SK-N-SH treated with all-trans-retinoic acid at 6 μM for 48 hours (cell line): ENCODE measurements at regions not wholly inside any gene's neighbourhood (a gene's known extent, or its start where the extent isn't known, plus 50 kb on each side); places are given as distances from the start of the nearest gene placed in this dataset.

ENCODE experiments used
- ATAC-seq: fragments of 200-7000 bp; cut with Tn5 transposase; 3 replicates; pipeline ENCODE4 v1.9.1; 2020; ENCODE audit warnings: mild to moderate bottlenecking, moderate library complexity
- ARNTL ChIP-seq: fragments of 450-650 bp; formaldehyde crosslinking; IDR thresholded peaks from 2 replicates; pipeline ENCODE4 v1.5.0; 2020; ENCODE audit warnings: low read depth, mild to moderate bottlenecking, moderate library complexity, borderline replicate concordance
- BACH2 ChIP-seq: fragments of 250-450 bp; sonication (Bioruptor Pico); IDR thresholded peaks from 2 replicates; pipeline ENCODE4 v1.9.0; 2021; ENCODE audit warnings: mild to moderate bottlenecking, borderline replicate concordance
- CSDC2 ChIP-seq: fragments of 250-450 bp; sonication (Bioruptor Pico); IDR thresholded peaks from 2 replicates; pipeline ENCODE4 v1.5.0; 2020; ENCODE audit warnings: mild to moderate bottlenecking, moderate library complexity
- ESRRG ChIP-seq: fragments of 250-450 bp; sonication (Bioruptor Pico); IDR thresholded peaks from 2 replicates; pipeline ENCODE4 v1.6.1; 2021; ENCODE audit warnings: mild to moderate bottlenecking
- GLIS3 ChIP-seq: fragments of 250-450 bp; sonication (Bioruptor Pico); IDR thresholded peaks from 2 replicates; pipeline ENCODE4 v1.5.0; 2020; ENCODE audit warnings: mild to moderate bottlenecking, moderate library complexity
- ISL1 ChIP-seq: fragments of 250-450 bp; sonication (Bioruptor Pico); IDR thresholded peaks from 2 replicates; pipeline ENCODE4 v2.1.2; 2022; ENCODE audit warnings: mild to moderate bottlenecking, moderate library complexity
- RARB ChIP-seq: fragments of 250-450 bp; sonication (Bioruptor Pico); IDR thresholded peaks from 2 replicates; pipeline ENCODE4 v1.8.0; 2021; ENCODE audit warnings: mild to moderate bottlenecking, moderate library complexity
- SNAI2 ChIP-seq: fragments of 250-450 bp; sonication (Bioruptor Pico); IDR thresholded peaks from 2 replicates; pipeline ENCODE4 v1.5.0; 2020; ENCODE audit warnings: mild to moderate bottlenecking, moderate library complexity
- TCF4 ChIP-seq: fragments of 250-450 bp; sonication (Bioruptor Pico); IDR thresholded peaks from 2 replicates; pipeline ENCODE4 v1.8.0; 2021; ENCODE audit warnings: mild to moderate bottlenecking, moderate library complexity, borderline replicate concordance
- ZC3H10 ChIP-seq: fragments of 250-450 bp; sonication (Bioruptor Pico); IDR thresholded peaks from 2 replicates; pipeline ENCODE4 v1.5.1; 2021; ENCODE audit warnings: mild to moderate bottlenecking, moderate library complexity
- ZFP3 ChIP-seq: fragments of 250-450 bp; sonication (Bioruptor Pico); IDR thresholded peaks from 2 replicates; pipeline ENCODE4 v1.5.0; 2020; ENCODE audit warnings: mild to moderate bottlenecking, moderate library complexity
- ZFP30 ChIP-seq: fragments of 450-650 bp; formaldehyde crosslinking; IDR thresholded peaks from 2 replicates; pipeline ENCODE4 v1.5.0; 2022; ENCODE audit warnings: mild to moderate bottlenecking, moderate library complexity
- ZNF565 ChIP-seq: fragments of 450-650 bp; formaldehyde crosslinking; conservative IDR thresholded peaks from 2 replicates; pipeline ENCODE4 v1.5.0; 2020; ENCODE audit warnings: low read depth, mild to moderate bottlenecking, moderate library complexity
- ZNF70 ChIP-seq: fragments of 450-650 bp; formaldehyde crosslinking; IDR thresholded peaks from 2 replicates; pipeline ENCODE4 v1.5.0; 2020; ENCODE audit warnings: mild to moderate bottlenecking, moderate library complexity
- TF ChIP-seq, protein P1 (sequence below): fragments of 250-450 bp; sonication (Bioruptor Pico); IDR thresholded peaks from 2 replicates; pipeline ENCODE4 v1.8.0; 2020; ENCODE audit warnings: mild to moderate bottlenecking, moderate library complexity, borderline replicate concordance
- TF ChIP-seq, protein P2 (sequence below): fragments of 250-450 bp; sonication (Bioruptor Pico); IDR thresholded peaks from 2 replicates; pipeline ENCODE4 v1.5.1; 2021; ENCODE audit warnings: mild to moderate bottlenecking, moderate library complexity
- TF ChIP-seq, protein P3 (sequence below): fragments of 250-450 bp; sonication (Bioruptor Pico); IDR thresholded peaks from 2 replicates; pipeline ENCODE4 v1.8.0; 2021; ENCODE audit warnings: low read depth, mild to moderate bottlenecking, moderate library complexity, borderline replicate concordance
- TF ChIP-seq, protein P4 (sequence below): fragments of 250-450 bp; sonication (Bioruptor Pico); IDR thresholded peaks from 2 replicates; pipeline ENCODE4 v1.5.1; 2020; ENCODE audit warnings: low read depth, mild to moderate bottlenecking, moderate library complexity
- TF ChIP-seq, protein P5 (sequence below): fragments of 250-450 bp; sonication (Bioruptor Pico); IDR thresholded peaks from 2 replicates; pipeline ENCODE4 v1.5.0; 2020; ENCODE audit warnings: mild to moderate bottlenecking, moderate library complexity

DNA sequence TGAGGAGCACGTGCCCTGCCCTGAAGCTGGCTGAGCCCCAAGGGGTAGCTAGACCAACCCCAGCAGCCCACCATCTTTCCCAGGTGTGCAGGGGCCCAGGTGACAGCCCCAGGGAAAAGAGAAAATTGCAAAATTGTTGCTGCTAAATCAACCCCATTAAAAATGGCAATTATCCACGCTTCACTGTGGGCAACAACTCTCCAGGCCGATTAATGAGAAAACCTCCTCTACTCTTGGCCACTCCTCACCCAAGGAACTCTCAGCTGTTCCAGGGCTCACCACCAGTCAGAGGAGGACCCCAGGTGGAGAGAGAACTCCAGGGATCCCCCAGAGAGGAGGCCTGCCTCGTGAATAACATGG lies 516.1 kb upstream of the MGMT start (continued):
- TF ChIP-seq, protein P1, sequence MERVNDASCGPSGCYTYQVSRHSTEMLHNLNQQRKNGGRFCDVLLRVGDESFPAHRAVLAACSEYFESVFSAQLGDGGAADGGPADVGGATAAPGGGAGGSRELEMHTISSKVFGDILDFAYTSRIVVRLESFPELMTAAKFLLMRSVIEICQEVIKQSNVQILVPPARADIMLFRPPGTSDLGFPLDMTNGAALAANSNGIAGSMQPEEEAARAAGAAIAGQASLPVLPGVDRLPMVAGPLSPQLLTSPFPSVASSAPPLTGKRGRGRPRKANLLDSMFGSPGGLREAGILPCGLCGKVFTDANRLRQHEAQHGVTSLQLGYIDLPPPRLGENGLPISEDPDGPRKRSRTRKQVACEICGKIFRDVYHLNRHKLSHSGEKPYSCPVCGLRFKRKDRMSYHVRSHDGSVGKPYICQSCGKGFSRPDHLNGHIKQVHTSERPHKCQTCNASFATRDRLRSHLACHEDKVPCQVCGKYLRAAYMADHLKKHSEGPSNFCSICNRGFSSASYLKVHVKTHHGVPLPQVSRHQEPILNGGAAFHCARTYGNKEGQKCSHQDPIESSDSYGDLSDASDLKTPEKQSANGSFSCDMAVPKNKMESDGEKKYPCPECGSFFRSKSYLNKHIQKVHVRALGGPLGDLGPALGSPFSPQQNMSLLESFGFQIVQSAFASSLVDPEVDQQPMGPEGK (CRISPR knock-in tag): no peak
- TF ChIP-seq, protein P2, sequence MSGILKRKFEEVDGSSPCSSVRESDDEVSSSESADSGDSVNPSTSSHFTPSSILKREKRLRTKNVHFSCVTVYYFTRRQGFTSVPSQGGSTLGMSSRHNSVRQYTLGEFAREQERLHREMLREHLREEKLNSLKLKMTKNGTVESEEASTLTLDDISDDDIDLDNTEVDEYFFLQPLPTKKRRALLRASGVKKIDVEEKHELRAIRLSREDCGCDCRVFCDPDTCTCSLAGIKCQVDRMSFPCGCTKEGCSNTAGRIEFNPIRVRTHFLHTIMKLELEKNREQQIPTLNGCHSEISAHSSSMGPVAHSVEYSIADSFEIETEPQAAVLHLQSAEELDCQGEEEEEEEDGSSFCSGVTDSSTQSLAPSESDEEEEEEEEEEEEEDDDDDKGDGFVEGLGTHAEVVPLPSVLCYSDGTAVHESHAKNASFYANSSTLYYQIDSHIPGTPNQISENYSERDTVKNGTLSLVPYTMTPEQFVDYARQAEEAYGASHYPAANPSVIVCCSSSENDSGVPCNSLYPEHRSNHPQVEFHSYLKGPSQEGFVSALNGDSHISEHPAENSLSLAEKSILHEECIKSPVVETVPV: no peak

DNA sequence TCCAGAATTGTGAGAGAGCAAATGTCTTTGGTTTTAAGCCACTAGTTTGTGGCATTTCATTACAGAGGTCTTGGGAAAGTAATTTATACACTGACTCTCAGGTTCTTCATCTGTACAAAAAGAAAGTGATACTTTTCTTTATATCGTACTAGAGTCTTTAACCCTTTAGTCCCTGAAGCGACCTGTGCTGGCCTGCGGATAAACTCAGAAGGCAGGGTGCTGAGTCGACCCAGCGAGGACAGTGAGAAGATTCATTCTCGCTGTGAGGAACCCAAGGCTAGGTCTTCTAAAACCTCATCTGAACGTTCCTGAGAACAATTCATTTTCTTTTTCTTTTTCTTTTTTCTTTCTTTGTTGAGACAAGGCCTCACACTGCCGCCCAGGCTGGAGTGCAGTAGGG lies 514.2 kb upstream of the MGMT start:
- TF ChIP-seq ESRRG (CRISPR knock-in tag) (no peak), GLIS3 (CRISPR knock-in tag) (no peak), SNAI2 (CRISPR knock-in tag) (no peak), ARNTL (no peak), TCF4 (no peak), ZC3H10 (CRISPR knock-in tag) (no peak), BACH2 (no peak), CSDC2 (CRISPR knock-in tag) (no peak), ZFP30 (CRISPR knock-in tag) (no peak), ZFP3 (CRISPR knock-in tag) (no peak), ZNF70 (no peak), ISL1 (CRISPR knock-in tag) (no peak), ZNF565 (CRISPR knock-in tag) (no peak), RARB (CRISPR knock-in tag) (no peak)
- TF ChIP-seq, protein P1 (CRISPR knock-in tag): no peak
- TF ChIP-seq, protein P3, sequence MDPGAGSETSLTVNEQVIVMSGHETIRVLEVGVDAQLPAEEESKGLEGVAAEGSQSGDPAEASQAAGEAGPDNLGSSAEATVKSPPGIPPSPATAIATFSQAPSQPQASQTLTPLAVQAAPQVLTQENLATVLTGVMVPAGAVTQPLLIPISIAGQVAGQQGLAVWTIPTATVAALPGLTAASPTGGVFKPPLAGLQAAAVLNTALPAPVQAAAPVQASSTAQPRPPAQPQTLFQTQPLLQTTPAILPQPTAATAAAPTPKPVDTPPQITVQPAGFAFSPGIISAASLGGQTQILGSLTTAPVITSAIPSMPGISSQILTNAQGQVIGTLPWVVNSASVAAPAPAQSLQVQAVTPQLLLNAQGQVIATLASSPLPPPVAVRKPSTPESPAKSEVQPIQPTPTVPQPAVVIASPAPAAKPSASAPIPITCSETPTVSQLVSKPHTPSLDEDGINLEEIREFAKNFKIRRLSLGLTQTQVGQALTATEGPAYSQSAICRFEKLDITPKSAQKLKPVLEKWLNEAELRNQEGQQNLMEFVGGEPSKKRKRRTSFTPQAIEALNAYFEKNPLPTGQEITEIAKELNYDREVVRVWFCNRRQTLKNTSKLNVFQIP (CRISPR knock-in tag): no peak
- TF ChIP-seq, protein P4, sequence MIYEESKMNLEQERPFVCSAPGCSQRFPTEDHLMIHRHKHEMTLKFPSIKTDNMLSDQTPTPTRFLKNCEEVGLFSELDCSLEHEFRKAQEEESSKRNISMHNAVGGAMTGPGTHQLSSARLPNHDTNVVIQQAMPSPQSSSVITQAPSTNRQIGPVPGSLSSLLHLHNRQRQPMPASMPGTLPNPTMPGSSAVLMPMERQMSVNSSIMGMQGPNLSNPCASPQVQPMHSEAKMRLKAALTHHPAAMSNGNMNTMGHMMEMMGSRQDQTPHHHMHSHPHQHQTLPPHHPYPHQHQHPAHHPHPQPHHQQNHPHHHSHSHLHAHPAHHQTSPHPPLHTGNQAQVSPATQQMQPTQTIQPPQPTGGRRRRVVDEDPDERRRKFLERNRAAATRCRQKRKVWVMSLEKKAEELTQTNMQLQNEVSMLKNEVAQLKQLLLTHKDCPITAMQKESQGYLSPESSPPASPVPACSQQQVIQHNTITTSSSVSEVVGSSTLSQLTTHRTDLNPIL (CRISPR knock-in tag): no peak
- TF ChIP-seq, protein P2: no peak
- TF ChIP-seq, protein P5, sequence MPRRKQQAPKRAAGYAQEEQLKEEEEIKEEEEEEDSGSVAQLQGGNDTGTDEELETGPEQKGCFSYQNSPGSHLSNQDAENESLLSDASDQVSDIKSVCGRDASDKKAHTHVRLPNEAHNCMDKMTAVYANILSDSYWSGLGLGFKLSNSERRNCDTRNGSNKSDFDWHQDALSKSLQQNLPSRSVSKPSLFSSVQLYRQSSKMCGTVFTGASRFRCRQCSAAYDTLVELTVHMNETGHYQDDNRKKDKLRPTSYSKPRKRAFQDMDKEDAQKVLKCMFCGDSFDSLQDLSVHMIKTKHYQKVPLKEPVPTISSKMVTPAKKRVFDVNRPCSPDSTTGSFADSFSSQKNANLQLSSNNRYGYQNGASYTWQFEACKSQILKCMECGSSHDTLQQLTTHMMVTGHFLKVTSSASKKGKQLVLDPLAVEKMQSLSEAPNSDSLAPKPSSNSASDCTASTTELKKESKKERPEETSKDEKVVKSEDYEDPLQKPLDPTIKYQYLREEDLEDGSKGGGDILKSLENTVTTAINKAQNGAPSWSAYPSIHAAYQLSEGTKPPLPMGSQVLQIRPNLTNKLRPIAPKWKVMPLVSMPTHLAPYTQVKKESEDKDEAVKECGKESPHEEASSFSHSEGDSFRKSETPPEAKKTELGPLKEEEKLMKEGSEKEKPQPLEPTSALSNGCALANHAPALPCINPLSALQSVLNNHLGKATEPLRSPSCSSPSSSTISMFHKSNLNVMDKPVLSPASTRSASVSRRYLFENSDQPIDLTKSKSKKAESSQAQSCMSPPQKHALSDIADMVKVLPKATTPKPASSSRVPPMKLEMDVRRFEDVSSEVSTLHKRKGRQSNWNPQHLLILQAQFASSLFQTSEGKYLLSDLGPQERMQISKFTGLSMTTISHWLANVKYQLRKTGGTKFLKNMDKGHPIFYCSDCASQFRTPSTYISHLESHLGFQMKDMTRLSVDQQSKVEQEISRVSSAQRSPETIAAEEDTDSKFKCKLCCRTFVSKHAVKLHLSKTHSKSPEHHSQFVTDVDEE (CRISPR knock-in tag): no peak
- no peak for ATAC-seq
